Upper lobe of right lung (tissue), 1 donor: ENCODE measurements at regions not wholly inside any gene's neighbourhood (a gene's known extent, or its start where the extent isn't known, plus 50 kb on each side); places are given as distances from the start of the nearest gene placed in this dataset.

Experiments
- ATAC-seq: fragments of 200-7000 bp; cut with Tn5 transposase; one replicate; pipeline ENCODE4 v1.9.1; 2020; ENCODE audit warnings: mild to moderate bottlenecking, moderate library complexity
- DNase-seq: peaks from one replicate; pipeline ENCODE4 v3.0.0-alpha.2; 2020
- H3K27ac ChIP-seq: fragments of 200-600 bp; one replicate; pipeline ENCODE4 v1.8.0; 2022
- H3K27me3 ChIP-seq: fragments of 200-600 bp; one replicate; pipeline ENCODE4 v1.8.0; 2022; ENCODE audit warnings: mild to moderate bottlenecking
- H3K36me3 ChIP-seq: fragments of 200-600 bp; one replicate; pipeline ENCODE4 v1.8.0; 2022
- H3K4me1 ChIP-seq: fragments of 200-600 bp; one replicate; pipeline ENCODE4 v1.8.0; 2022
- H3K4me3 ChIP-seq: fragments of 200-600 bp; one replicate; pipeline ENCODE4 v1.8.0; 2022; ENCODE audit warnings: mild to moderate bottlenecking
- H3K9me3 ChIP-seq: fragments of 200-600 bp; one replicate; pipeline ENCODE4 v1.8.0; 2022
- CTCF ChIP-seq: fragments of 200-600 bp; IDR thresholded peaks from one replicate; pipeline ENCODE4 v1.8.0; 2022; ENCODE audit warnings: antibody characterized with exemption
- intact Hi-C: fragments of 100-400 bp; cut with DNase I; formaldehyde crosslinking; loops from one replicate; pipeline ENCODE4 v1.11.0; 2022
- donor health status: DM: no; HTN: yes; CAD: no; lungs with severe emphysema.

- TF ChIP-seq CTCF, result no peak
These were observed 387.8 kb upstream of the LARGE1 start for GRCh38 chr22:34308101-34308500.

GRCh38 chr22:34319346-34319745 lies 399.1 kb upstream of the LARGE1 start:
- H3K36me3 ChIP-seq, result no peaks in the 10 kb centered on the region
- H3K9me3 ChIP-seq, result no peaks in the 10 kb centered on the region
- H3K27ac ChIP-seq, result no peak overlapping the region
- no peak overlapping the region for H3K4me3 ChIP-seq
- H3K27me3 ChIP-seq, result no peaks in the 10 kb centered on the region
- TF ChIP-seq CTCF, result no peak
- DNase-seq, result no peak
- intact Hi-C loops, result no loop called here
- no peaks in the 10 kb centered on the region for H3K4me1 ChIP-seq
- ATAC-seq, result no peak

More at GRCh38 chr22:34308101-34308500, 387.8 kb upstream of the LARGE1 start:
- intact Hi-C loops, result no loop called here
- ATAC-seq, result no peak
- H3K9me3 ChIP-seq, result no peaks in the 10 kb centered on the region
- no peaks in the 10 kb centered on the region for H3K27me3 ChIP-seq
- no peaks in the 10 kb centered on the region for H3K36me3 ChIP-seq
- H3K27ac ChIP-seq, result no peak overlapping the region
- no peaks in the 10 kb centered on the region for H3K4me1 ChIP-seq
- no peak overlapping the region for H3K4me3 ChIP-seq
- no peak for DNase-seq

- Histone ChIP-seq H3K27me3 (no peaks in the 10 kb centered on the region), H3K27ac (no peak overlapping the region), H3K36me3 (no peaks in the 10 kb centered on the region), H3K4me3 (no peak overlapping the region), H3K9me3 (no peaks in the 10 kb centered on the region), H3K4me1 (no peaks in the 10 kb centered on the region)
- ATAC-seq (no peak), DNase-seq (no peak)
- intact Hi-C loops, result no loop called here
- TF ChIP-seq CTCF, result no peak
These were observed 404.5 kb upstream of the LARGE1 start for GRCh38 chr22:34324763-34325162.

DNA sequence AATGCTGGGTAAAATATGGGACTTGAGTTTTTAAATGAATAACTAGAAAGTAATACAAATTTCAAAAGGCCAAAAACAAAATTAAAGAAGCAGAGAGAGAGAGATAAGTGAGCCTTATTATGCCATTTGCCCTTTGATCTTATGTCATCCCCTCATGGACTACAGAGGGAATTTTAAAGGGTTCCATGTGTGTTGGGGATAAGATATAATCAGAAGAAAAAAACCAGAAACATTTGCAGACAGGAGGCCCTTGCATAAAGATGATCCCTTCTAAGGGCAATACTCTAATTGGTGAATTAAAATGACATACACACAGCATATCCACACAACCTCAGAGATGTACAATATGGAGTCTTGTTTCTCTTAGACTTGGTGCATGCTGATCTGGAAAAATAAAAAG lies 406.6 kb upstream of the LARGE1 start:
- intact Hi-C loops, result no loop called here
- Histone ChIP-seq H3K4me1 (no peaks in the 10 kb centered on the region), H3K36me3 (no peaks in the 10 kb centered on the region), H3K9me3 (no peaks in the 10 kb centered on the region), H3K4me3 (no peak overlapping the region), H3K27ac (no peak overlapping the region), H3K27me3 (no peaks in the 10 kb centered on the region)
- ATAC-seq, result no peak
- no peak for DNase-seq
- no peak for TF ChIP-seq CTCF

DNA sequence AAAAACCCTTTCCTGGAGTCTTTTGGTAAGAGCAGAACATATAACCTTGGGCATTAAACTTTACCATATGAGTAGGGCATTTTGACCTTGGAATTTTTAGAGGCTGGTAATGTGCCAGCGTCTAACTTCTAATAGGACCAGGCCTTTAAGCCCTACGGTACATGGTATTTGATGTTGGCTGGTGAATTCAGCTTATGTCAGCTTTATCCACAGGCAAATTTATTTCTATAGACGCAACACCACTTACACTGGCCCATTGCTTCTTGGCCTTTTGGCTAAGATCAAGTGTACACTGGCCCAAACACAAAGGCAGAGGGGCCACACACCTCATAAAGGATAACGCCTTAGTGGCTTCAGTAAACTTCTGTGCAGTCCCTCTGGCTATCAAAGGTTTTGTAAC lies 410.2 kb upstream of the LARGE1 start:
- ATAC-seq, result no peak
- Histone ChIP-seq H3K4me3 (no peak overlapping the region), H3K27me3 (no peaks in the 10 kb centered on the region), H3K9me3 (peaks cover under 1% of the 10 kb centered on the region), H3K4me1 (no peaks in the 10 kb centered on the region), H3K27ac (no peak overlapping the region), H3K36me3 (no peaks in the 10 kb centered on the region)
- no peak for TF ChIP-seq CTCF
- intact Hi-C loops, result no loop called here
- no peak for DNase-seq

- peaks cover 5% of the 10 kb centered on the region for H3K9me3 ChIP-seq
- no peak for TF ChIP-seq CTCF
- no peak for DNase-seq
- H3K36me3 ChIP-seq, result no peaks in the 10 kb centered on the region
- no peak for ATAC-seq
- intact Hi-C loops, result no loop called here
- no peak overlapping the region for H3K27ac ChIP-seq
- no peaks in the 10 kb centered on the region for H3K4me1 ChIP-seq
- H3K27me3 ChIP-seq, result no peaks in the 10 kb centered on the region
- no peak overlapping the region for H3K4me3 ChIP-seq
These were observed 413.0 kb upstream of the LARGE1 start for GRCh38 chr22:34333285-34333684.
